Neuronal stem cell (in vitro differentiated cells): ENCODE measurements at regions not wholly inside any gene's neighbourhood (a gene's known extent, or its start where the extent isn't known, plus 50 kb on each side); places are given as distances from the start of the nearest gene placed in this dataset.

ENCODE experiments used
- DNase-seq: peaks from one replicate; pipeline ENCODE4 v3.0.0-alpha.2; 2013; ENCODE audit warnings: low spot score
- H2AFZ ChIP-seq: one replicate; pipeline ENCODE4 v1.6.1; 2013; ENCODE audit warnings: mild to moderate bottlenecking, low read length, inconsistent platforms
- H2AK5ac ChIP-seq: 2 replicates; pipeline ENCODE4 v1.6.1; 2013; ENCODE audit warnings: low read depth, mild to moderate bottlenecking, inconsistent platforms, low read length, moderate library complexity, mixed read lengths
- H2BK120ac ChIP-seq: 2 replicates; pipeline ENCODE4 v1.6.1; 2013; ENCODE audit warnings: low read depth, mild to moderate bottlenecking, inconsistent platforms, low read length, moderate library complexity, mixed read lengths
- H2BK12ac ChIP-seq: one replicate; pipeline ENCODE4 v1.6.1; 2013; ENCODE audit warnings: low read length, inconsistent platforms
- H2BK15ac ChIP-seq: 2 replicates; pipeline ENCODE4 v1.6.1; 2013; ENCODE audit warnings: mild to moderate bottlenecking, low read length, inconsistent platforms, mixed read lengths
- H2BK5ac ChIP-seq: one replicate; pipeline ENCODE4 v1.6.1; 2013; ENCODE audit warnings: inconsistent platforms, mild to moderate bottlenecking, low read length, moderate library complexity
- H3K14ac ChIP-seq: one replicate; pipeline ENCODE4 v1.6.1; 2013; ENCODE audit warnings: low read length, inconsistent platforms
- H3K18ac ChIP-seq: 2 replicates; pipeline ENCODE4 v1.6.1; 2013; ENCODE audit warnings: low read length, inconsistent platforms
- H3K23ac ChIP-seq: 2 replicates; pipeline ENCODE4 v1.6.1; 2013; ENCODE audit warnings: low read depth, mild to moderate bottlenecking, mixed read lengths, low read length, inconsistent platforms; ENCODE audit not compliant: poor library complexity
- H3K27ac ChIP-seq: replicated peaks from 3 replicates; pipeline ENCODE4 v1.5.1; 2013; ENCODE audit warnings: low read length, inconsistent platforms
- H3K27me3 ChIP-seq, 3 experiments: 2 replicates each; pipeline ENCODE4 v1.6.1; 2013; ENCODE audit warnings: low read length in 3 of 3, mild to moderate bottlenecking in 2 of 3, inconsistent platforms in 1 of 3, low read depth in 1 of 3, mixed read lengths in 1 of 3, moderate library complexity in 1 of 3; ENCODE audit not compliant: control insufficient read depth in 3 of 3, insufficient read depth in 3 of 3
- H3K36me3 ChIP-seq, 2 donors: replicated peaks in 1 of 2; 2 replicates each; pipeline ENCODE4 v1.6.1; 2013; ENCODE audit warnings: low read length in 2 of 2; ENCODE audit not compliant: control insufficient read depth in 2 of 2, insufficient read depth in 2 of 2
- H3K4ac ChIP-seq: 2 replicates; pipeline ENCODE4 v1.6.1; 2013; ENCODE audit warnings: inconsistent platforms, mild to moderate bottlenecking, low read length, moderate library complexity
- H3K4me1 ChIP-seq, 2 donors: 1 replicate in 1 of 2; 2 replicates in 1 of 2; pipeline ENCODE4 v1.6.1; 2013; ENCODE audit warnings: low read length in 2 of 2, low read depth in 1 of 2; ENCODE audit not compliant: control insufficient read depth in 2 of 2, insufficient read depth in 1 of 2
- H3K4me2 ChIP-seq: one replicate; pipeline ENCODE4 v1.6.1; 2013; ENCODE audit warnings: mild to moderate bottlenecking, low read length, inconsistent platforms; ENCODE audit not compliant: insufficient read depth, poor library complexity, severe bottlenecking
- H3K4me3 ChIP-seq, 2 donors: 2 replicates each; pipeline ENCODE4 v1.5.1; 2013; ENCODE audit warnings: low read length in 2 of 2, mild to moderate bottlenecking in 2 of 2, inconsistent platforms in 1 of 2, moderate library complexity in 1 of 2
- H3K79me1 ChIP-seq: one replicate; pipeline ENCODE4 v1.6.1; 2013; ENCODE audit warnings: low read depth, mild to moderate bottlenecking, inconsistent platforms, low read length, moderate library complexity
- H3K9ac ChIP-seq: one replicate; pipeline ENCODE4 v1.6.1; 2013; ENCODE audit warnings: mild to moderate bottlenecking, low read depth, low read length, inconsistent platforms; ENCODE audit not compliant: poor library complexity
- H3K9me3 ChIP-seq, 2 donors: replicated peaks in 1 of 2; 2 replicates each; pipeline versions ENCODE3 to v1.6.1; 2013; ENCODE audit warnings: low read length in 2 of 2, mild to moderate bottlenecking in 2 of 2, inconsistent platforms in 1 of 2, low read depth in 1 of 2, mixed read lengths in 1 of 2, moderate library complexity in 1 of 2; ENCODE audit not compliant: control insufficient read depth in 2 of 2, insufficient read depth in 1 of 2
- H4K8ac ChIP-seq: one replicate; pipeline ENCODE4 v1.6.1; 2013; ENCODE audit warnings: low read depth, mild to moderate bottlenecking, inconsistent platforms, low read length, moderate library complexity
- H4K91ac ChIP-seq: one replicate; pipeline ENCODE4 v1.6.1; 2013; ENCODE audit warnings: low read length, low read depth, mild to moderate bottlenecking, inconsistent platforms; ENCODE audit not compliant: poor library complexity
- WGBS, 2 donors: extraction: QIAGEN DNeasy Blood & Tissue Kit; methylation state at CpG; one replicate each; pipeline ENCODE4 v1.1.7; 2013; ENCODE audit warnings: missing lambda C conversion rate in 2 of 2, mixed read lengths in 1 of 2; ENCODE audit not compliant: insufficient read length in 2 of 2, insufficient replicate concordance in 1 of 2; ENCODE audit errors: extremely low coverage in 2 of 2; 5-methylcytosine and 5-hydroxymethylcytosine counted together

DNA sequence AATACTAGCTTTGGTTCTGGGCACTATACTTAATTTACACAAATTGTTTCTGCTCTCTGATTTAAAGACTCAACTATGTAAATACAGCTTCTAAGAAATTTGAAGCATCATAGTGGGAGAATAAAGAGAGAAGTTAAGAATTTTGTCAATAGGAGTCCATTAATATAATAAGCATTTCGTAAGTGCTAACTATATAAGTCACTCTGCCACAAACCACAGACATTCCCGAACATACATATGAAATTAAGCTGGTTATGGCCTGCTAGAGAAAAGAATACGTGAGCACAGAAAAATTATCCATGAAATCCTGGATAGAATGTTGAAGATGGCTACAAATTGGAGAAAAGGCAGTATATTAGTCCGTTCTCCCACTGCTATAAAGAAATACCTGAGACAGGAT is 526.2 kb downstream of the MRPL39 start:
- DNase-seq: no peak
- Histone ChIP-seq H4K8ac (no peak overlapping the region), H3K4me2 (no peak overlapping the region), H2BK120ac (no peak overlapping the region), H4K91ac (no peak overlapping the region), H3K9me3 (no peaks in the 10 kb centered on the region), H3K14ac (no peak overlapping the region), H2AFZ (no peak overlapping the region), H3K36me3 (no peaks in the 10 kb centered on the region), H2BK12ac (no peak overlapping the region), H3K23ac (no peak overlapping the region), H3K18ac (no peak overlapping the region), H3K4me1 (no peaks in the 10 kb centered on the region), H2BK5ac (no peak overlapping the region), H2BK15ac (no peak overlapping the region), H2AK5ac (no peak overlapping the region), H3K4ac (no peak overlapping the region), H3K79me1 (no peaks in the 10 kb centered on the region), H3K27ac (no peak overlapping the region), H3K9ac (no peak overlapping the region), H3K4me3 (no peak overlapping the region), H3K27me3 (no peaks in the 10 kb centered on the region)
- WGBS, 2 donors: no CpG with 5 or more reads among the region's 4 CpGs

DNA sequence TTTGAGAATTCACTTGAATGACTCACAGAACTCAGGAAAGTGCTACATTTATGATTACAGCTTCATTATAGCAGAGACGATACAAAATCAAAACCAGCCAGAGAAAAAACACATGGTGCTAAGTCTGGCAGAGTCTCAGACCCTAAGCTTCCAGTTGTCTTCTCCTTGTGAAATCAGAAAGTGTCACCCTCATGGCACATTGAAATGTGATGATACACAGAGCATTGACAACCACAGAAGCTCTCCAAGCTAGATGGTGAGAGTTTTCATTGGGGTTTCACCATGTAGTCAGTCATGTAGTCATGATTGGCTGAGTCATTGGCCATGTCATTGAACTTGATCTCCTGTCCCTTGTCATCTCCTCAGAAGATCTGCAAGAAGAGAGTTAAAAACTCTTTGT is 526.6 kb downstream of the MRPL39 start:
- H2BK120ac ChIP-seq: no peak overlapping the region
- no peaks in the 10 kb centered on the region for H3K4me1 ChIP-seq
- no peak overlapping the region for H2BK12ac ChIP-seq
- H3K79me1 ChIP-seq: no peaks in the 10 kb centered on the region
- H3K27me3 ChIP-seq: no peaks in the 10 kb centered on the region
- H3K9ac ChIP-seq: no peak overlapping the region
- no peak overlapping the region for H3K23ac ChIP-seq
- no peak overlapping the region for H2BK5ac ChIP-seq
- no peak overlapping the region for H2AK5ac ChIP-seq
- no peak overlapping the region for H3K18ac ChIP-seq
- H3K27ac ChIP-seq: no peak overlapping the region
- H4K91ac ChIP-seq: no peak overlapping the region
- no peak overlapping the region for H2BK15ac ChIP-seq
- no peak overlapping the region for H4K8ac ChIP-seq
- no peak for DNase-seq
- no peak overlapping the region for H3K4me2 ChIP-seq
- no peaks in the 10 kb centered on the region for H3K36me3 ChIP-seq
- no peak overlapping the region for H3K4ac ChIP-seq
- H3K14ac ChIP-seq: no peak overlapping the region
- H3K4me3 ChIP-seq: no peak overlapping the region
- H2AFZ ChIP-seq: no peak overlapping the region
- WGBS, 2 donors: no CpG with 5 or more reads among the region's 1 CpG
- H3K9me3 ChIP-seq: no peaks in the 10 kb centered on the region

DNA sequence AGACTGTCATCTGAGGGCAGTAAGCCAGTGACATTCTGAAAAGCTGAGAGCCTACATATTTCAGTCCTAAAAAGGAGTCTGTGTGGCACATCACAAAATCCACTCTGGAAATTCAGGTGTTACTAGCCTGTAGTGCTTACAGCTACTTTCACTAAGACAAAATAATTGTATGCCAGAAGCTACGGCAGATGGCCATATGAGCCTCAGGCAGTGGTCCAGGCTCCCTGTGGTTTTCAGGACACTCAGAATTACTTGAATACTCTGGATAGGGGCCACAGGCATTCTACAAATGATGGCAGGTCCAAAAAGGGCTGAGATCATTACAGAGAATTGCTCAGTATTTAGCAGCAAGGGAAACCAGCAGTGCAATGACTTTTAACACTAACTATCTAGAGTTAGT is 527.1 kb downstream of the MRPL39 start:
- Histone ChIP-seq H3K4me1 (no peaks in the 10 kb centered on the region), H2AK5ac (no peak overlapping the region), H3K27ac (no peak overlapping the region), H3K23ac (no peak overlapping the region), H2AFZ (no peak overlapping the region), H3K4me3 (no peak overlapping the region), H2BK15ac (no peak overlapping the region), H2BK5ac (no peak overlapping the region), H3K18ac (no peak overlapping the region), H2BK120ac (no peak overlapping the region), H3K4ac (no peak overlapping the region), H4K91ac (no peak overlapping the region), H3K27me3 (no peaks in the 10 kb centered on the region), H3K4me2 (no peak overlapping the region), H3K9me3 (no peaks in the 10 kb centered on the region), H2BK12ac (no peak overlapping the region), H3K9ac (no peak overlapping the region), H3K36me3 (no peaks in the 10 kb centered on the region), H3K14ac (no peak overlapping the region), H4K8ac (no peak overlapping the region), H3K79me1 (no peaks in the 10 kb centered on the region)
- WGBS, 2 donors: no CpG with 5 or more reads among the region's 1 CpG
- DNase-seq: no peak

DNA sequence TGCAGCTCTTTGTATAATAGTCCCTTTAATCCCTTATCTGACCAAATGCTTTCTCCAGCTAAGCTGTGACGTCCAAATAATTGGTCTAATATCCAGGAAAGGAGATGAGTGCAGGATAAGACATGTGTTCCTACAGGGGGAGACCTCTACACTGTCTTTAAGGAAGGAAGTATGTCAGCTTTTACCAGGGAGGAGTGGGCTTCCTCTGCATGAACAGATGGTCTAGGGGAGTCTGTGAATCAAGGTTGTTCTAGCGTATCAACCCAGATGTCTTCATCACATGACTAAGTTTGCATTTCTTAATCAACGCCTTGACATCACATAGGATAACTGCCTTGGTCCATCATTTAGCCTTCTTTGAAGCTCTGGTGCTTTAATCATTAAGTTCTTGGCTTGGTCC is 528.2 kb downstream of the MRPL39 start:
- no peak overlapping the region for H3K14ac ChIP-seq
- H3K27ac ChIP-seq: no peak overlapping the region
- no peaks in the 10 kb centered on the region for H3K36me3 ChIP-seq
- no peaks in the 10 kb centered on the region for H3K4me1 ChIP-seq
- H3K9ac ChIP-seq: no peak overlapping the region
- H2AFZ ChIP-seq: no peak overlapping the region
- H3K4me2 ChIP-seq: no peak overlapping the region
- no peak overlapping the region for H4K8ac ChIP-seq
- WGBS, 2 donors: no CpG with 5 or more reads among the region's 3 CpGs
- H3K18ac ChIP-seq: no peak overlapping the region
- no peak for DNase-seq
- H2BK5ac ChIP-seq: no peak overlapping the region
- no peaks in the 10 kb centered on the region for H3K27me3 ChIP-seq
- H4K91ac ChIP-seq: no peak overlapping the region
- H2BK15ac ChIP-seq: no peak overlapping the region
- no peak overlapping the region for H3K4ac ChIP-seq
- H3K9me3 ChIP-seq: no peaks in the 10 kb centered on the region
- no peaks in the 10 kb centered on the region for H3K79me1 ChIP-seq
- H3K4me3 ChIP-seq: no peak overlapping the region
- H2BK12ac ChIP-seq: no peak overlapping the region
- H2BK120ac ChIP-seq: no peak overlapping the region
- H2AK5ac ChIP-seq: no peak overlapping the region
- no peak overlapping the region for H3K23ac ChIP-seq
